ENCODE measurements at regions not wholly inside any gene's neighbourhood (a gene's known extent, or its start where the extent isn't known, plus 50 kb on each side); places are given as distances from the start of the nearest gene placed in this dataset.
"Not testable (repeated sequence)": the region's sequence is repeated elsewhere in the genome, so short reads cannot be mapped to it uniquely, and the experiment has no call there.

- TF ChIP-seq CTCF, POLR2A (IDR thresholded peaks at IDR 0.05): not testable (repeated sequence)
Measured at GRCh38 chr1:149395802-149396201, 79.0 kb upstream of the NBPF19 start.
